MG63 (cell line): ENCODE measurements at regions not wholly inside any gene's neighbourhood (a gene's known extent, or its start where the extent isn't known, plus 50 kb on each side); places are given as distances from the start of the nearest gene placed in this dataset.

ENCODE experiments used
- DNase-seq: peaks from one replicate; pipeline ENCODE4 v3.0.0-alpha.2; 2020
- H3K27me3 ChIP-seq: fragments of 250-450 bp; sonication (Bioruptor Pico); 2 replicates; pipeline ENCODE4 v1.5.1; 2020; ENCODE audit warnings: mild to moderate bottlenecking, moderate library complexity
- H3K36me3 ChIP-seq: fragments of 250-450 bp; sonication (Bioruptor Pico); 2 replicates; pipeline ENCODE4 v1.5.1; 2020; ENCODE audit warnings: mild to moderate bottlenecking, moderate library complexity
- H3K4me3 ChIP-seq: fragments of 250-450 bp; sonication (Bioruptor Pico); 2 replicates; pipeline ENCODE4 v1.5.1; 2020; ENCODE audit warnings: mild to moderate bottlenecking, moderate library complexity
- H3K9me3 ChIP-seq: fragments of 250-450 bp; sonication (Bioruptor Pico); 2 replicates; pipeline ENCODE4 v1.5.1; 2020; ENCODE audit warnings: mild to moderate bottlenecking, moderate library complexity

- Histone ChIP-seq H3K27me3 (no peaks in the 10 kb centered on the region), H3K4me3 (no peak overlapping the region), H3K9me3 (no peaks in the 10 kb centered on the region), H3K36me3 (no peaks in the 10 kb centered on the region)
- peak; percentile 27 for DNase-seq
Measured at GRCh38 chr12:107992870-107993451, 136.1 kb upstream of the WSCD2 start.

DNA sequence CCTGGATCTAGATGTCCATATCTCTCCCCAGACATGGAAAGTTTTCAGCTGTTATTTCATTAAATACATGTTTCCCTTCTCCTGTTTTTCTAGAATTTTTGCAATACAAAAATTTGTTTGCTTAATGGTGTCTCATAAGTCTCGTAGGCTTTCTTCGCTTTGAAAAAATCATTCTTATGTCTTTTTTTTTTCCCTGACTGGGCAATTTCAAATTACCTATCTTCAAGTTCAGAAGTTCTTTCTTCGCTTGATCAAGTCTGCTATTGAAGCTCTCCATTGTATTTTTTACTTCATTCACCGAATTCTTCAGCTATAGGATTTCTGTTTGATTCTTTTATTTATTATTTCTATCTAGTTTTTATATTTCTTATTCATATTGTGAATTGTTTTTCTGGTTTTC lies 130.2 kb upstream of the WSCD2 start:
- no peak overlapping the region for H3K4me3 ChIP-seq
- H3K9me3 ChIP-seq: no peaks in the 10 kb centered on the region
- no peaks in the 10 kb centered on the region for H3K36me3 ChIP-seq
- no peaks in the 10 kb centered on the region for H3K27me3 ChIP-seq
- no peak for DNase-seq

- Histone ChIP-seq H3K27me3 (no peaks in the 10 kb centered on the region), H3K36me3 (no peaks in the 10 kb centered on the region), H3K4me3 (no peak overlapping the region), H3K9me3 (no peaks in the 10 kb centered on the region)
- DNase-seq: no peak
Measured at GRCh38 chr12:108000111-108000510, 129.0 kb upstream of the WSCD2 start.

DNA sequence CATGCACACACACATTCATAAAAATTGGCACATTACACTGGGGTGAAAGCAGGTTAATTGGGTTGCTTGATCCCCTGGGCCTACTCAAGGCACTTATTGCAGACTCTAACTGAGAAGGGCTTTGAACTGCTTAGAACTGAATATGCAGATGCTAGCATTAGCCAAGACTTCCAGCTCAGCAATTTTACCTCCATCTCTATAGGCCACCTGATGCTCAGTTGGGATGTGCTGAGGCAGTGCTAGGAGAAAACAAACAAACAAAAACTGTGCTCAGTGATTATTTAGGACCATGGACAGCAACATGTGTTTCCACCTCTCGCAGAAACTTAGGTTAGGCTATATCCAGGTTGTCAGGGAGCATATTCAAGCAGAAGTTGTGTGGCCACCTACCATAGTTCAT lies 124.8 kb upstream of the WSCD2 start:
- H3K27me3 ChIP-seq: no peaks in the 10 kb centered on the region

DNA sequence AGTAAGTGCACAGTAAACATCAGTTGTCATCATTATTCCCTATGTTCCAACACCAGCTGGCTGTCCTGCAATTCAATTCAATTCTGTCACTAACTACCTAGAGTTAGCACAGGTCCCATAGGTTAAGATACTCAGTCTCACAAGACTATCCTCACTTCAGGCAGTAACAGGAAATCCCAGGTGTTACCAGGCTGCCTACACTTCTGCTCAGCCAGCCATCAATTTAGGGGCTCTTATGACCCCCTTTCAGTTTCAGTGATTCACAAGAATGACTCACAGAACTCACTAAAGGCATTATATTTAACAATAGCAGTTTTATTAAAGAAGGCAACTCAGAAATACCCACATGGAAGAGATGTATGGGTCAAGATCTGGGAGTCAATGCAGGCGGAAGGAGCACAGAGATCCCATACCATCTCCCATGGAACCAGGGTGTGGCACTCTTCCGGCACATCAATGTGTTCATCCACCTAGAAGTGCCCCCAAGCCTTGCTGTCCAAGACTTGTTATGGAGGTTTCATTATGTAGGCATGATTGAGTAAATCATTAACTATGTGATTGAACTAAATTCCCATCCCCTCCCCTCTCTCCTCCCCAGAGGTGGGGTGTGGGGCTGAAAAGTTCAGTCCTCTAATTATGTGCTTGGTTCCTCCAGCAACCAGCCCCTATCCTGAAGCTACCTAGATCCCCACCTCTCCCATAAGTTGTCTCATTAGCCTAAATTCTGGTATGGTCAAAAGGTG lies 120.8 kb upstream of the WSCD2 start:
- peaks cover 10% of the 10 kb centered on the region; the same call in 1 of the 2 replicates for H3K27me3 ChIP-seq
- H3K9me3 ChIP-seq: no peaks in the 10 kb centered on the region
- no peak overlapping the region for H3K4me3 ChIP-seq
- no peaks in the 10 kb centered on the region for H3K36me3 ChIP-seq
- DNase-seq: no peak

More for the DNA sequence above, 124.8 kb upstream of the WSCD2 start:
- H3K4me3 ChIP-seq: no peak overlapping the region
- H3K36me3 ChIP-seq: no peaks in the 10 kb centered on the region
- no peaks in the 10 kb centered on the region for H3K9me3 ChIP-seq
- no peak for DNase-seq

- peaks cover 10% of the 10 kb centered on the region; the same call in 1 of the 2 replicates for H3K27me3 ChIP-seq
- no peak overlapping the region for H3K4me3 ChIP-seq
- no peaks in the 10 kb centered on the region for H3K9me3 ChIP-seq
- H3K36me3 ChIP-seq: no peaks in the 10 kb centered on the region
- no peak for DNase-seq
Measured at GRCh38 chr12:108009442-108010070, 119.5 kb upstream of the WSCD2 start.

- no peak overlapping the region for H3K4me3 ChIP-seq
- peaks cover 10% of the 10 kb centered on the region; the same call in 1 of the 2 replicates for H3K27me3 ChIP-seq
- no peaks in the 10 kb centered on the region for H3K9me3 ChIP-seq
- DNase-seq: no peak
- H3K36me3 ChIP-seq: no peaks in the 10 kb centered on the region
Measured at GRCh38 chr12:108016022-108016564, 113.0 kb upstream of the WSCD2 start.

DNA sequence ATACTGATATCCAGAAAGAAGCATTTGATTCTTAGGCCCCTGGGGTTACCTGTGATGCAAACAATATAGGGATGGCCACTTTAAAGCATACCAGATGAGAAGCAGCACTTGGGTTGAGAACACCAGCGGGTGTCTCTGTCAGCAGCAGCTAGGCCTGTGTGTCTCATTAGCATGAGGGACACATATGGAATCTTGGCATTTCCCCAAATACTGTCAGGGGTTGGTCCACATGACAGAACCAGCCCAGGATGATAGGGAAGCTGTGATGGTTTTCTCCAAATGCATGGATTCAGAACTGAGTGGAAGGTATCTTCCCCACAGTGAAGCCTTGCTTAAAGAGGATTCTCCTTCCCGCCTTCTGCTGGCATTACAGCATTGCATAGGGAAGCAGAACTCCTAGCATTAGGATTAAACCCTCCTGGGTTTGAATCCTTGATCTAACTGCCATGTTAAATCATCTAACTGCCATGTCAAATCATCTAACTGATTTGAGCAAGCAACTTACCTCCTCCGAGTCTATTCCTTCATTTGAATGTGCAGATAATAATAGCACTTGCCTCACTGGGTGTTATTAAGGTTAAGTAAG lies 111.5 kb upstream of the WSCD2 start:
- no peak for DNase-seq
- no peak overlapping the region for H3K4me3 ChIP-seq
- no peaks in the 10 kb centered on the region for H3K36me3 ChIP-seq
- H3K27me3 ChIP-seq: peaks cover under 1% of the 10 kb centered on the region; the same call in 1 of the 2 replicates
- H3K9me3 ChIP-seq: no peaks in the 10 kb centered on the region

- Histone ChIP-seq H3K4me3 (no peak overlapping the region), H3K9me3 (no peaks in the 10 kb centered on the region), H3K27me3 (no peaks in the 10 kb centered on the region), H3K36me3 (no peaks in the 10 kb centered on the region)
- DNase-seq: no peak
Measured at GRCh38 chr12:108019862-108020261, 109.2 kb upstream of the WSCD2 start.

- Histone ChIP-seq H3K4me3 (no peak overlapping the region), H3K9me3 (no peaks in the 10 kb centered on the region), H3K36me3 (no peaks in the 10 kb centered on the region), H3K27me3 (no peaks in the 10 kb centered on the region)
- peak; percentile 59 for DNase-seq
Measured at GRCh38 chr12:108021141-108021540, 107.9 kb upstream of the WSCD2 start.

DNA sequence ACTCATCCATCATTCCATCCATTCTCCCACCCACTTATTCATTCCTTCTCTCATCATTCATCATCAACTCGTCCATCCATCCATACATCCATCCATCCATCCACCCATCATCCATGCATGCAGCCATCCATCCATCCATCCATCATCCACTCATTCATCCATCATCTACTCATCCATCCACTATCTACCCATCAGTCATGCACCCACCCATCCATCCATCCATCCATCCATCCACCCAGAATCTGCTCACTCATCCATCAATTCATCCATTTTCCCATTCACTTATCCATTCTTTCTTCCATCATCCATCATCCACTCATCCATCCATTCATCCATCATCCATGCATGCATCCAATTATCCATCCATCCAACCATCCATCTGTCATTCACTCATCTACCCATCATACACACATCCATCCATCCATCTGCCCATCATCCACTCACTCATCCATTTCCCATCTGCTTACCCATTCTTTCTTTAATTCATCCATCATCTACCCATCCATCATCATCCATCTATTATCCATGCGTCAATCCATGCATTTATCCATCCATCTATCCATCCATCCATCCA lies 107.1 kb upstream of the WSCD2 start:
- no peaks in the 10 kb centered on the region for H3K36me3 ChIP-seq
- H3K27me3 ChIP-seq: no peaks in the 10 kb centered on the region
- DNase-seq: no peak
- H3K9me3 ChIP-seq: no peaks in the 10 kb centered on the region
- no peak overlapping the region for H3K4me3 ChIP-seq

- Histone ChIP-seq H3K36me3 (no peaks in the 10 kb centered on the region), H3K27me3 (no peaks in the 10 kb centered on the region), H3K4me3 (no peak overlapping the region), H3K9me3 (no peaks in the 10 kb centered on the region)
- no peak for DNase-seq
Measured at GRCh38 chr12:108029051-108029835, 99.8 kb upstream of the WSCD2 start.

DNA sequence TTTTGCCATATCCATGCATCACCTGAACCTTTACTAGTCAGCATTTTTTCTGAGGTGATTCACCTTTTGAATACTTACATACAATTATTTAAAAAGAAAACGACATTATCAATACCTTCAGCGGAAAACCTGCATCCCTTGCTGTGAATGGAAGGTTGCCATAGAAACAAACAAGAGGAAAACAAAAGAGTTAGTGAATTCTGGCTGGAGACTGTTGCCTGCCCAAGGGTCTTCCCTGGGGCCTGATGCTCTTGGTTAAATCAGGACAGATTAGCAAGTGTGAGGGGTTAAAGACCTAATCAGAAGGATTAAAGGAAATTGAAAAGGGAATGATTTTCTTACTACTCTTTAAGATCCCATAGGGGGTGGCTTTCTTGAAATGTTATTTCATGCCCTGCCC lies 96.0 kb upstream of the WSCD2 start:
- Histone ChIP-seq H3K27me3 (no peaks in the 10 kb centered on the region), H3K36me3 (no peaks in the 10 kb centered on the region), H3K4me3 (no peak overlapping the region), H3K9me3 (no peaks in the 10 kb centered on the region)
- DNase-seq: no peak

GRCh38 chr12:108035372-108035771 lies 93.7 kb upstream of the WSCD2 start:
- DNase-seq: no peak
- Histone ChIP-seq H3K27me3 (no peaks in the 10 kb centered on the region), H3K36me3 (no peaks in the 10 kb centered on the region), H3K9me3 (no peaks in the 10 kb centered on the region), H3K4me3 (no peak overlapping the region)

DNA sequence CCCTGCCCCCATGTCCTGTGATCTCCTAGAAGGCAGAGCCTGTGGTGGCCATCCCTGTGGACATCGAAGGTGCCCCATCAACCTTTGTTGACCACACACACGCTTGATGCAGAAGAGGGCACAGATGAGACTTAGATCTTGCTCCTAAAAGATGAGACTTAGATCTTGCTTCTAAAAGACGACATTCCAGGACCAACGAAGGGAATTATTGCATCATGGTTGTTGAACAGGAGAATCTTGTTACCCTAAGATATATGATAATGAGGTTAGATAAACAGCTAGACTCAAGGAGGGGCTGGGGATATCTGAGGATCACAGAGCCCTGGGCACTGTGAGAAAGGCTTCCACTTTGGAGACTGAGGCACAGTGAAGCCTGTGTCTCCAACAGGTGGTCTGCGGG lies 91.1 kb upstream of the WSCD2 start:
- DNase-seq: no peak
- Histone ChIP-seq H3K27me3 (no peaks in the 10 kb centered on the region), H3K4me3 (no peak overlapping the region), H3K36me3 (no peaks in the 10 kb centered on the region), H3K9me3 (no peaks in the 10 kb centered on the region)

DNA sequence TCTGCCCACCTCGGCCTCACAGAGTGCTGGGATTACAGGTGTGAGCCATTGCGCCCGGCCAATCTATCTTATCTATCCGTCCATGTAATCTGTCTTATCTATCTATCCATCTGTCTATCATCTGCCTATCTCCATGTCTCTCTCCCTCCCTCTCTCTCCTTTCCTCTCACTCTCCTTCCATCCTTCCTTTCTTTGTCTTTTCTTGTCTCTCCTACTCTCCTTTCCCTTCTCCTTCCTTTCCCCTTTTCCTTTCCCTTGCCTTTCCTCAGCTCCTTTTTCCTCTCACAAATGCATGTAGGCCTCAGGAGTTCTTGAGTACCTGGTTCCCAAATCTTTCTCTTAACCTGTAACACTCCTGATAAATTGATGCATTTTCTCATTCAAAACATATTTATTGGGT lies 89.3 kb upstream of the WSCD2 start:
- DNase-seq: no peak
- no peaks in the 10 kb centered on the region for H3K36me3 ChIP-seq
- no peaks in the 10 kb centered on the region for H3K9me3 ChIP-seq
- no peaks in the 10 kb centered on the region for H3K27me3 ChIP-seq
- H3K4me3 ChIP-seq: no peak overlapping the region
